Glutamatergic neuron (in vitro differentiated cells): ENCODE measurements at regions not wholly inside any gene's neighbourhood (a gene's known extent, or its start where the extent isn't known, plus 50 kb on each side); places are given as distances from the start of the nearest gene placed in this dataset.
"Not testable (repeated sequence)": the region's sequence is repeated elsewhere in the genome, so short reads cannot be mapped to it uniquely, and the experiment has no call there.

Source experiments
- DNase-seq: peaks from one replicate; pipeline ENCODE4 v3.0.0; 2022
- H3K27ac Mint-ChIP-seq: one replicate; pipeline ENCODE4 v1.8.0; 2020; ENCODE audit warnings: mild to moderate bottlenecking, mixed read lengths, inconsistent platforms; ENCODE audit not compliant: unreplicated experiment
- H3K27me3 Mint-ChIP-seq: one replicate; pipeline ENCODE4 v1.8.0; 2020; ENCODE audit warnings: mild to moderate bottlenecking, moderate library complexity, mixed read lengths, inconsistent platforms; ENCODE audit not compliant: unreplicated experiment
- H3K36me3 Mint-ChIP-seq: one replicate; pipeline ENCODE4 v1.8.0; 2020; ENCODE audit warnings: mild to moderate bottlenecking, mixed read lengths, inconsistent platforms; ENCODE audit not compliant: unreplicated experiment
- H3K4me1 Mint-ChIP-seq: one replicate; pipeline ENCODE4 v1.8.0; 2020; ENCODE audit warnings: mild to moderate bottlenecking, low read depth, mixed read lengths, inconsistent platforms; ENCODE audit not compliant: unreplicated experiment
- H3K4me3 Mint-ChIP-seq: one replicate; pipeline ENCODE4 v1.8.0; 2020; ENCODE audit warnings: mild to moderate bottlenecking, mixed read lengths, inconsistent platforms; ENCODE audit not compliant: unreplicated experiment
- H3K9me3 Mint-ChIP-seq: one replicate; pipeline ENCODE4 v1.8.0; 2020; ENCODE audit warnings: mild to moderate bottlenecking, moderate library complexity, mixed read lengths, inconsistent platforms; ENCODE audit not compliant: unreplicated experiment
- TF ChIP-seq, protein P1 (sequence below): fragments of 200-600 bp; sonication (generic); IDR thresholded peaks from one replicate; pipeline ENCODE4 v1.5.0; 2021; ENCODE audit not compliant: partially characterized antibody, unreplicated experiment

DNA sequence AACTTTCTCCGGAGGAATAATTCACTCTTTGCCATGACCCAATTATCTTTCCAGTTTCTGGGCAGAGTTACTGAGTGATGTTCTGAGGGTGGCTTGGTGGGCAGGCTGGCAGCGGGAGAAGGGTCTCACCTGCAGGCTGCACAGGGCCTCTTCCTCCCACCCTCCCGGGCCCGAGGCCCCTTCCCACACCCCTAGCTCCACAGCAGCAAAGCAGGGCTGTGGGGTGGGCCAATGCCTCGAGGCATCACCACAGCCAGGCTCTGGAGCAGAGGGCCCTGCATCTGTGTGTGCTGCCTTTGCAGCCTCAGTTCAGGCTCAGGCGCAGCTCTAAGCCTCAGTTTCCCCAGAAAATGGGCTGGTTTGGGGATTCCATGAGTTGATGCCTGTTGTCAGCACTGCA, 120.2 kb upstream of the FOXD4L5 start:
- H3K4me3 Mint-ChIP-seq = no peak overlapping the region
- H3K36me3 Mint-ChIP-seq = peaks cover 14% of the 10 kb centered on the region
- TF ChIP-seq, protein P1, sequence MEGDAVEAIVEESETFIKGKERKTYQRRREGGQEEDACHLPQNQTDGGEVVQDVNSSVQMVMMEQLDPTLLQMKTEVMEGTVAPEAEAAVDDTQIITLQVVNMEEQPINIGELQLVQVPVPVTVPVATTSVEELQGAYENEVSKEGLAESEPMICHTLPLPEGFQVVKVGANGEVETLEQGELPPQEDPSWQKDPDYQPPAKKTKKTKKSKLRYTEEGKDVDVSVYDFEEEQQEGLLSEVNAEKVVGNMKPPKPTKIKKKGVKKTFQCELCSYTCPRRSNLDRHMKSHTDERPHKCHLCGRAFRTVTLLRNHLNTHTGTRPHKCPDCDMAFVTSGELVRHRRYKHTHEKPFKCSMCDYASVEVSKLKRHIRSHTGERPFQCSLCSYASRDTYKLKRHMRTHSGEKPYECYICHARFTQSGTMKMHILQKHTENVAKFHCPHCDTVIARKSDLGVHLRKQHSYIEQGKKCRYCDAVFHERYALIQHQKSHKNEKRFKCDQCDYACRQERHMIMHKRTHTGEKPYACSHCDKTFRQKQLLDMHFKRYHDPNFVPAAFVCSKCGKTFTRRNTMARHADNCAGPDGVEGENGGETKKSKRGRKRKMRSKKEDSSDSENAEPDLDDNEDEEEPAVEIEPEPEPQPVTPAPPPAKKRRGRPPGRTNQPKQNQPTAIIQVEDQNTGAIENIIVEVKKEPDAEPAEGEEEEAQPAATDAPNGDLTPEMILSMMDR = no peak
- peaks cover 16% of the 10 kb centered on the region for H3K27me3 Mint-ChIP-seq
- no peak overlapping the region for H3K27ac Mint-ChIP-seq
- peaks cover 23% of the 10 kb centered on the region for H3K9me3 Mint-ChIP-seq
- no peak for DNase-seq
- no peaks in the 10 kb centered on the region for H3K4me1 Mint-ChIP-seq

DNA sequence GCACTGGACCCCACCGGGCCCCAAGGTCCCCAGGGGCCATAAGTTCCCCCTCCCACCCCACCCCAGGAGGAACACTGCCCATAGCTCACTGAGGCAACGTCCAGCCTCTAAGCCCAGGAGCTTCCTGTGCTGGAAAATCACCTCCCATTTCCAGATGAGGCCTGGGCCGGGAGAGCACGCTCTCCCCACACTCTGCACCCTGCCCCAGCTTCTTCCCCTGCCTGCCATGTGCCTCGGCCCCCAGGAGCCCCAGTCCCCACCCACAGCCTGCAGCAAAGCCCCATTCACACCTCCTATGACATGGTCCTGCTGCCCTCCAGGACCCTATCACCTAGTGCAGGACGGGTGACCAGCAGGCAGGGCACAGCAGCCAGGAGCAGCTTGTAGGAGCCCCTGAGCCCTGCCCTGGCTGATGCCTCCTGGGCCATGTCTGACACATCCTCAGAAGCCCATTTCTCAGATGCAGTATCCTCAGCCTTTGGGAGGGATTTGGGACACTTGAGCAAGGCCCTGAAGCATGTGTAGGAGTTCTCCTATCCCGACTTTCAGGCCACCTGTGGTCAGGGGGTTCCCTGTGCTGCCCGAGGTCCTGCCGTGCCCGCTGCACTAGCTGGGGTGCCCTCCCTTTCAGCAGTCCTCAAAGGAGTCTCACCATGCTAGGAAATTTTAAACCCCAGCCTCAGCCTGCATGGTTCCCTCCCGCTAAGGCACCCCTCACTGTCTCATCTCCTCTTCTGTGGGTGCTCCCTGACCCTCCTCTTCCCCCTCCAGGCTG, 119.4 kb upstream of the FOXD4L5 start:
- no peaks in the 10 kb centered on the region for H3K4me1 Mint-ChIP-seq
- TF ChIP-seq, protein P1 = no peak
- H3K4me3 Mint-ChIP-seq = no peak overlapping the region
- no peak for DNase-seq
- no peak overlapping the region for H3K27ac Mint-ChIP-seq
- peaks cover 22% of the 10 kb centered on the region for H3K9me3 Mint-ChIP-seq
- H3K27me3 Mint-ChIP-seq = peaks cover 16% of the 10 kb centered on the region
- peaks cover 14% of the 10 kb centered on the region for H3K36me3 Mint-ChIP-seq

DNA sequence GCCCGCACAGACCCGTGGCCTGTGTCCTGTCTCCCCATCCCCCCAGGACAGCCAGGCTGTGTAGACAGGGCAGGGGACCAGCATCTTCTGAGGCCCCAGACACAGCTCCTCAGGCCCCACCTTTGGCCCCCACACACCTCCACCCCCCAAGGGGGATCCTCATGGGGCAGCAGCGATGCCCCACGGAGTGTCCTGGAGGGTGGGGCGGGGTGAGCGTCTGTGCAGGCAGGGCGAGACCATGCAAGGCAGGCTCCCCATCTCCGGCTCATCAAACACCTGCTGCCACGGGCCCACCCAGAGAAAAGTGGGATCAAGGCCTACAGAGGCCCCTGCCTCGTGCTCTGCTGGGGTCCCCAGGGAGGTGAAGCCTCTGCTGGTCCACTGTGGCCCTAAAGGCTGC, 118.7 kb upstream of the FOXD4L5 start:
- H3K36me3 Mint-ChIP-seq = peaks cover 14% of the 10 kb centered on the region
- H3K27me3 Mint-ChIP-seq = peaks cover 16% of the 10 kb centered on the region
- TF ChIP-seq, protein P1 = no peak
- H3K4me1 Mint-ChIP-seq = no peaks in the 10 kb centered on the region
- H3K4me3 Mint-ChIP-seq = no peak overlapping the region
- no peak for DNase-seq
- H3K27ac Mint-ChIP-seq = no peak overlapping the region
- H3K9me3 Mint-ChIP-seq = peaks cover 24% of the 10 kb centered on the region

DNA sequence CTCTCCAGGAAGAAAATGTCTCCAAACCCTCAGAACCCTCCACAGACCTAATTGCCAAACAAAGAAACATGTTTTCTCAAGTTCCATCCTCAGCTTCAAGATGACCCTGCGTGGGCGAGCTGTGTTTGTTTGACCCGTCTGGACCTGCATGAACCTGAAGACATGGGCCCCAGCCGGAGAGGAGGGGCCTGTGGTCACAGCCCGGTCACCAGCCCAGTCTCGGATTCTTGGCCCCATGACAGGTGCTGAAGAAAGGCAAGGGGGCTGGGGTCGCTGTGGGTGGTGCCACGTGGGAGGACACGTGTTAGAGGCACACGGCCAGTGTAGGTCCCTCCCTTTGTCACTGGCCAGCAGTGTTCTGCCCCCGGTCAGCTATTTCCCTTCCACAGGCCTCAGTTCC, 118.1 kb upstream of the FOXD4L5 start:
- peaks cover 22% of the 10 kb centered on the region for H3K9me3 Mint-ChIP-seq

DNA sequence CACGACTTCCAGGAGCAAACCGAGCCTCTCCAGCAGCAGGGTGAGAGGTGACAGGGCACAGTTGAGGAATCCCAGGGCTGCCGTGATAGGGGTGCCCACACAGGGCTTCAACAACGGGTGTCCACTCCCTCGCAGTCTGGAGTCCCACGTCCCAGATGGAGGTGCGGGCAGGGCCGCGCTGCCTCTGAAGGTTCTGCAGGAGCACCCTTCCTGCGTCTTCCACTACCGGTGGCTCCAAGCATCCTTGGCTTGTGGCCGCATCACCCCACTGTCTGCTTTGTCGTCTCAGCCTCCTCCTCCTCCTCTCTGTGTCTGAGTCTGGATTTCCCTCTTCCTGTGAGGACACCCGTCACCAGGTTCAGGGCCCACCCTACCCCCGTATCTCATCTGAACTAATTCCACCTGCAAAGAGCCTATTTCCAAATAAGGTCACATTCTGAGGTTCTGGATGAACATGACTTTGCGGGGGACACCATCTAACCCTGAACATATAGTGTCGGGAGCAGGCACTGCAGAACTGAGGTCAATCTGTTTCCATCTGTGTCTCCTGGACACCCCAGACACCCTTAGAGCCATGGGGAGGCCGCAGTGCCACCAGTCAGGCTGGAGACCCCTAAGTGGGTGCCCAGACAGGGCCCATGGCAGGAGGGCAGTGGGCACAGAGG, 117.3 kb upstream of the FOXD4L5 start:
- Mint-ChIP-seq H3K9me3 (peaks cover 19% of the 10 kb centered on the region), H3K27ac (peak overlapping the region; percentile 48)
- not testable (repeated sequence) for H3K27me3 Mint-ChIP-seq, DNase-seq, H3K36me3 Mint-ChIP-seq, H3K4me1 Mint-ChIP-seq, H3K4me3 Mint-ChIP-seq

More for the DNA sequence above, 118.1 kb upstream of the FOXD4L5 start:
- not testable (repeated sequence) for H3K27ac Mint-ChIP-seq, H3K4me1 Mint-ChIP-seq, DNase-seq, H3K4me3 Mint-ChIP-seq
- Mint-ChIP-seq H3K27me3 (peaks cover 13% of the 10 kb centered on the region), H3K36me3 (peaks cover 13% of the 10 kb centered on the region)

DNA sequence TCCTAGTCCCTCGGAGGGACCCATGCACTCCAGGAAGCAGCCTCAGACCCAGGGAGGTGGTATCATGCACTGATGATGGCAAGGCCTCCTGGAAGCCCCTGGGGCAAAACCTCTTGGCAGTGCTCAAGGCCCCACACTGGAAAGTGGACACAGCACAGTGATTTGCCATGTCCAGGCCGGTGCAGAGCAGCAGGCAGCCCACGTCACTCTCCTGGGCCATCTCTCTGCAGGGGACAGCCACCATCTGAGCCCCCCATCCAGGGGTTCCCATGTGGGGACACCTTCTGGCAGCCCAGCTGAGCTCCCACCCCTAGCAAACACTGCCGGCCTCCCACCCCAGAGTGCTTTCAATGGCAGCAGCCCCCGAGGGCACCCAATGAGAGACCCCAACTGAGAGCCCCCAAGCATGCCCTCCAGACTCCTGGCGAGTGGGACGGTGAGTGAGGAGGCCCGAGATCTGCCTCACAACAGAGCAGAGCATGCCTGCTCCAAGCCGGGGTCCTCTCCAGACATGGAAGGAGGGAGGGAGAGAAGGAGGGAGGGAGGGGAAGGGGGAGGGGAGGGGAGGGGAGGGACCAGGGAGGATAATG, 116.5 kb upstream of the FOXD4L5 start:
- not testable (repeated sequence) for H3K36me3 Mint-ChIP-seq, H3K27me3 Mint-ChIP-seq, DNase-seq, H3K27ac Mint-ChIP-seq, H3K4me1 Mint-ChIP-seq, H3K4me3 Mint-ChIP-seq
- peaks cover 19% of the 10 kb centered on the region for H3K9me3 Mint-ChIP-seq
